Upper lobe of left lung (tissue), 6 donors: ENCODE measurements at regions not wholly inside any gene's neighbourhood (a gene's known extent, or its start where the extent isn't known, plus 50 kb on each side); places are given as distances from the start of the nearest gene placed in this dataset.
"Not testable (repeated sequence)": the region's sequence is repeated elsewhere in the genome, so short reads cannot be mapped to it uniquely, and the experiment has no call there.

Experiments used
- ATAC-seq, 2 donors: fragments of 200-7000 bp; cut with Tn5 transposase; one replicate each; pipeline ENCODE4 v1.9.1; 2022; ENCODE audit warnings: mild to moderate bottlenecking in 2 of 2, moderate library complexity in 2 of 2; ENCODE audit not compliant: low FRiP score in 2 of 2
- DNase-seq, 2 donors: peaks; one replicate each; pipeline ENCODE4 v3.0.0-alpha.2; 2019 to 2020
- H3K27ac ChIP-seq, 4 donors: fragments of 200-600 bp; sonication (generic); one replicate each; pipeline ENCODE4 v1.5.1; 2016 to 2019
- H3K27me3 ChIP-seq, 4 donors: fragments of 200-600 bp; sonication (generic); one replicate each; pipeline ENCODE4 v1.5.1; 2017 to 2019
- H3K36me3 ChIP-seq, 4 donors: fragments of 200-600 bp; sonication (generic); one replicate each; pipeline ENCODE4 v1.5.1; 2016 to 2019
- H3K4me1 ChIP-seq, 4 donors: fragments of 200-600 bp; sonication (generic); one replicate each; pipeline ENCODE4 v1.5.1; 2018 to 2019
- H3K4me3 ChIP-seq, 4 donors: fragments of 200-600 bp; sonication (generic); one replicate each; pipeline ENCODE4 v1.5.1; 2017 to 2019; ENCODE audit warnings: mild to moderate bottlenecking in 2 of 4, moderate library complexity in 1 of 4
- H3K9me3 ChIP-seq, 4 donors: fragments of 200-600 bp; sonication (generic); one replicate each; pipeline ENCODE4 v1.5.1; 2018 to 2019
- CTCF ChIP-seq, 6 experiments: fragments of 450-650 bp in 4 of 6; fragments of 200-600 bp in 2 of 6; sonication (generic) in 2 of 6; IDR thresholded peaks; one replicate each; pipeline ENCODE4 v1.5.1; 2016 to 2019; ENCODE audit warnings: antibody characterized with exemption in 6 of 6
- EP300 ChIP-seq, 4 donors: sonication (generic); formaldehyde crosslinking; IDR thresholded peaks; one replicate each; pipeline ENCODE4 v1.5.1; 2017; ENCODE audit warnings: antibody characterized with exemption in 4 of 4, control low read depth in 2 of 4
- POLR2A ChIP-seq, 4 donors: fragments of 450-650 bp; IDR thresholded peaks; one replicate each; pipeline ENCODE4 v1.5.1; 2016 to 2017; ENCODE audit warnings: antibody characterized with exemption in 4 of 4, mild to moderate bottlenecking in 2 of 4
- POLR2AphosphoS5 ChIP-seq, 2 donors: sonication (generic); formaldehyde crosslinking; IDR thresholded peaks; one replicate each; pipeline ENCODE4 v1.5.1; 2017; ENCODE audit warnings: antibody characterized with exemption in 2 of 2
- WGBS, 2 donors: methylation state at CpG; one replicate each; pipeline ENCODE4 v1.1.5; 2017 to 2018; 5-methylcytosine and 5-hydroxymethylcytosine counted together
- donor health status: DM: no; HTN: no; CAD: no; lungs with moderate emphysema.
- donor health status: DM: no; HTN: yes; CAD: no; lungs with severe emphysema.

- Histone ChIP-seq H3K27me3 (no peaks in the 10 kb centered on the region), H3K4me3 (no peak overlapping the region), H3K27ac (no peak overlapping the region), H3K9me3 (peaks cover 0 to 4% (median 0%) of the 10 kb centered on the region in 4 donors), H3K4me1 (no peaks in the 10 kb centered on the region), H3K36me3 (no peaks in the 10 kb centered on the region)
- 88% methylated on average over 5 of the region's 5 CpGs for WGBS, 2 donors
- TF ChIP-seq CTCF (IDR thresholded peaks at IDR 0.05) (no peak), POLR2A (IDR thresholded peaks at IDR 0.05) (no peak), POLR2AphosphoS5 (IDR thresholded peaks at IDR 0.05) (no peak), EP300 (IDR thresholded peaks at IDR 0.05) (no peak)
- ATAC-seq (no peak), DNase-seq (no peak)
Observed at GRCh38 chr6:149242883-149243282, 74.6 kb upstream of the TAB2 start.

GRCh38 chr6:149244105-149244504 is 73.4 kb upstream of the TAB2 start:
- 62 to 65% methylated on average over 7 of the region's 7 CpGs for WGBS, 2 donors
- no peaks in the 10 kb centered on the region for H3K4me1 ChIP-seq
- DNase-seq, result no peak

GRCh38 chr6:149246691-149247384 is 70.7 kb upstream of the TAB2 start:
- 69 to 76% methylated on average over 10 to 13 of the region's 13 CpGs for WGBS, 2 donors
- peak in 1 of 2 donors; percentile 76 for ATAC-seq

More at GRCh38 chr6:149244105-149244504, 73.4 kb upstream of the TAB2 start:
- Histone ChIP-seq H3K36me3 (no peaks in the 10 kb centered on the region), H3K27me3 (no peaks in the 10 kb centered on the region), H3K9me3 (peaks cover 0 to 4% (median 0%) of the 10 kb centered on the region in 4 donors), H3K4me3 (no peak overlapping the region), H3K27ac (no peak overlapping the region)
- TF ChIP-seq CTCF (IDR thresholded peaks at IDR 0.05) (no peak), POLR2A (IDR thresholded peaks at IDR 0.05) (no peak), POLR2AphosphoS5 (IDR thresholded peaks at IDR 0.05) (no peak), EP300 (IDR thresholded peaks at IDR 0.05) (no peak)
- ATAC-seq, result no peak

GRCh38 chr6:149247385-149247763 is 70.1 kb upstream of the TAB2 start:
- no peak overlapping the region for H3K27ac ChIP-seq
- no peak for TF ChIP-seq POLR2A (IDR thresholded peaks at IDR 0.05)
- TF ChIP-seq POLR2AphosphoS5 (IDR thresholded peaks at IDR 0.05), result no peak
- no peak for TF ChIP-seq CTCF (IDR thresholded peaks at IDR 0.05)
- TF ChIP-seq EP300 (IDR thresholded peaks at IDR 0.05), result no peak
- 87 to 92% methylated on average over 6 of the region's 6 CpGs for WGBS, 2 donors
- no peak overlapping the region for H3K4me3 ChIP-seq
- no peaks in the 10 kb centered on the region for H3K27me3 ChIP-seq
- DNase-seq, result no peak
- no peaks in the 10 kb centered on the region for H3K36me3 ChIP-seq
- no peak for ATAC-seq
- H3K4me1 ChIP-seq, result no peaks in the 10 kb centered on the region
- no peaks in the 10 kb centered on the region for H3K9me3 ChIP-seq

More at GRCh38 chr6:149246691-149247384, 70.7 kb upstream of the TAB2 start:
- no peaks in the 10 kb centered on the region for H3K36me3 ChIP-seq
- H3K27me3 ChIP-seq, result no peaks in the 10 kb centered on the region
- H3K4me1 ChIP-seq, result no peaks in the 10 kb centered on the region
- peak; percentile 25 to 52 for DNase-seq
- H3K9me3 ChIP-seq, result no peaks in the 10 kb centered on the region
- no peak for TF ChIP-seq CTCF (IDR thresholded peaks at IDR 0.05)
- TF ChIP-seq POLR2A (IDR thresholded peaks at IDR 0.05), result no peak
- H3K4me3 ChIP-seq, result no peak overlapping the region
- peak overlapping the region in 1 of 4 donors; percentile 56 for H3K27ac ChIP-seq

GRCh38 chr6:149248263-149248662 is 69.2 kb upstream of the TAB2 start:
- DNase-seq, H3K4me3 ChIP-seq, H3K36me3 ChIP-seq, H3K27ac ChIP-seq, H3K27me3 ChIP-seq, ATAC-seq, H3K4me1 ChIP-seq, H3K9me3 ChIP-seq: not testable (repeated sequence)
- 97% methylated on average over 5 of the region's 5 CpGs for WGBS, 2 donors
